ENCODE measurements at regions not wholly inside any gene's neighbourhood (a gene's known extent, or its start where the extent isn't known, plus 50 kb on each side); places are given as distances from the start of the nearest gene placed in this dataset.

DNA sequence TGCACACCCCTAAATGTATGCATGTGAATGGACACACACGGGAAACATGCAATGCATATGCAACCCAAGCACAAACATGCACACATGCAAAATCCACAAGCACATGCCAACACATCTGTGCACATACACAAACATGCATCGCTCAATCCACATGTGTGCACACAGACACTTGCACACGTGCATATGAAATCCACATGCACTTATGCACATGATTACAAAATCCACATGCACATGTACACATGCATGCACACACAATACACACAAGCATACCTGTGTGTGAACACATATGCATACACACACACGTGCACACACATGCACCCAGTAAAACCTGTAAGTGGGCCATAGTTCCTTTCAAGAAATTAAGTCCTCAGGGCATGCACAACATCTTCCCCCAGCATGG is 256.8 kb upstream of the USP9Y start:
- TF ChIP-seq POLR2A (IDR thresholded peaks at IDR 0.05; ENCODE audit: low read length) (no peak), GATA1 (IDR thresholded peaks at IDR 0.05; ENCODE audit: low read depth, low read length) (no peak)
